ENCODE measurements at regions not wholly inside any gene's neighbourhood (a gene's known extent, or its start where the extent isn't known, plus 50 kb on each side); places are given as distances from the start of the nearest gene placed in this dataset.

- TF ChIP-seq, protein P1, sequence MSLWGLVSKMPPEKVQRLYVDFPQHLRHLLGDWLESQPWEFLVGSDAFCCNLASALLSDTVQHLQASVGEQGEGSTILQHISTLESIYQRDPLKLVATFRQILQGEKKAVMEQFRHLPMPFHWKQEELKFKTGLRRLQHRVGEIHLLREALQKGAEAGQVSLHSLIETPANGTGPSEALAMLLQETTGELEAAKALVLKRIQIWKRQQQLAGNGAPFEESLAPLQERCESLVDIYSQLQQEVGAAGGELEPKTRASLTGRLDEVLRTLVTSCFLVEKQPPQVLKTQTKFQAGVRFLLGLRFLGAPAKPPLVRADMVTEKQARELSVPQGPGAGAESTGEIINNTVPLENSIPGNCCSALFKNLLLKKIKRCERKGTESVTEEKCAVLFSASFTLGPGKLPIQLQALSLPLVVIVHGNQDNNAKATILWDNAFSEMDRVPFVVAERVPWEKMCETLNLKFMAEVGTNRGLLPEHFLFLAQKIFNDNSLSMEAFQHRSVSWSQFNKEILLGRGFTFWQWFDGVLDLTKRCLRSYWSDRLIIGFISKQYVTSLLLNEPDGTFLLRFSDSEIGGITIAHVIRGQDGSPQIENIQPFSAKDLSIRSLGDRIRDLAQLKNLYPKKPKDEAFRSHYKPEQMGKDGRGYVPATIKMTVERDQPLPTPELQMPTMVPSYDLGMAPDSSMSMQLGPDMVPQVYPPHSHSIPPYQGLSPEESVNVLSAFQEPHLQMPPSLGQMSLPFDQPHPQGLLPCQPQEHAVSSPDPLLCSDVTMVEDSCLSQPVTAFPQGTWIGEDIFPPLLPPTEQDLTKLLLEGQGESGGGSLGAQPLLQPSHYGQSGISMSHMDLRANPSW (CRISPR knock-in tag; conservative IDR thresholded peaks at IDR 0.05; ENCODE audit: low read depth) = no peak
- TF ChIP-seq OVOL2 (CRISPR knock-in tag; IDR thresholded peaks at IDR 0.05; ENCODE audit: borderline replicate concordance) = no peak
These were observed 152.1 kb upstream of the SLC24A2 start (continued) for GRCh38 chr9:19940811-19941535.

GRCh38 chr9:19939734-19940278 is 151.0 kb upstream of the SLC24A2 start:
- ATAC-seq (no peak), DNase-seq (ENCODE audit: low spot score) (no peak)
- H3K4me3 Mint-ChIP-seq = no peak overlapping the region
- ChIA-PET POLR2A (no interaction called here), CTCF (no interaction called here)
- H3K36me3 Mint-ChIP-seq = no peaks in the 10 kb centered on the region
- no peak for TF ChIP-seq RELA (CRISPR knock-in tag; IDR thresholded peaks at IDR 0.05; ENCODE audit: borderline replicate concordance)
- no peaks in the 10 kb centered on the region for H3K9me3 Mint-ChIP-seq
- H3K4me1 Mint-ChIP-seq = peaks cover 17% of the 10 kb centered on the region
- peaks cover 8% of the 10 kb centered on the region for H3K27me3 Mint-ChIP-seq (ENCODE audit: low read depth)
- H3K27ac Mint-ChIP-seq = no peak overlapping the region

GRCh38 chr9:19938990-19939733 is 150.3 kb upstream of the SLC24A2 start:
- ChIA-PET POLR2A (no interaction called here), CTCF (no interaction called here)
- no peak overlapping the region for H3K4me3 Mint-ChIP-seq
- H3K27ac Mint-ChIP-seq = no peak overlapping the region
- H3K27me3 Mint-ChIP-seq (ENCODE audit: low read depth) = peaks cover 14% of the 10 kb centered on the region
- no peak for DNase-seq (ENCODE audit: low spot score)
- ATAC-seq = no peak
- H3K4me1 Mint-ChIP-seq = peaks cover 18% of the 10 kb centered on the region
- H3K36me3 Mint-ChIP-seq = no peaks in the 10 kb centered on the region
- H3K9me3 Mint-ChIP-seq = no peaks in the 10 kb centered on the region
- TF ChIP-seq ELF4 (CRISPR knock-in tag; IDR thresholded peaks at IDR 0.05; ENCODE audit: low read depth) = no peak
- TF ChIP-seq RELA (CRISPR knock-in tag; IDR thresholded peaks at IDR 0.05; ENCODE audit: borderline replicate concordance) = no peak
- TF ChIP-seq NFYB (CRISPR knock-in tag; conservative IDR thresholded peaks at IDR 0.05; ENCODE audit: low read depth) = no peak
- TF ChIP-seq TEAD4 (CRISPR knock-in tag; IDR thresholded peaks at IDR 0.05) = no peak
- no peak for TF ChIP-seq KAT7 (CRISPR knock-in tag; IDR thresholded peaks at IDR 0.05; ENCODE audit: borderline replicate concordance)
- TF ChIP-seq, protein P2, sequence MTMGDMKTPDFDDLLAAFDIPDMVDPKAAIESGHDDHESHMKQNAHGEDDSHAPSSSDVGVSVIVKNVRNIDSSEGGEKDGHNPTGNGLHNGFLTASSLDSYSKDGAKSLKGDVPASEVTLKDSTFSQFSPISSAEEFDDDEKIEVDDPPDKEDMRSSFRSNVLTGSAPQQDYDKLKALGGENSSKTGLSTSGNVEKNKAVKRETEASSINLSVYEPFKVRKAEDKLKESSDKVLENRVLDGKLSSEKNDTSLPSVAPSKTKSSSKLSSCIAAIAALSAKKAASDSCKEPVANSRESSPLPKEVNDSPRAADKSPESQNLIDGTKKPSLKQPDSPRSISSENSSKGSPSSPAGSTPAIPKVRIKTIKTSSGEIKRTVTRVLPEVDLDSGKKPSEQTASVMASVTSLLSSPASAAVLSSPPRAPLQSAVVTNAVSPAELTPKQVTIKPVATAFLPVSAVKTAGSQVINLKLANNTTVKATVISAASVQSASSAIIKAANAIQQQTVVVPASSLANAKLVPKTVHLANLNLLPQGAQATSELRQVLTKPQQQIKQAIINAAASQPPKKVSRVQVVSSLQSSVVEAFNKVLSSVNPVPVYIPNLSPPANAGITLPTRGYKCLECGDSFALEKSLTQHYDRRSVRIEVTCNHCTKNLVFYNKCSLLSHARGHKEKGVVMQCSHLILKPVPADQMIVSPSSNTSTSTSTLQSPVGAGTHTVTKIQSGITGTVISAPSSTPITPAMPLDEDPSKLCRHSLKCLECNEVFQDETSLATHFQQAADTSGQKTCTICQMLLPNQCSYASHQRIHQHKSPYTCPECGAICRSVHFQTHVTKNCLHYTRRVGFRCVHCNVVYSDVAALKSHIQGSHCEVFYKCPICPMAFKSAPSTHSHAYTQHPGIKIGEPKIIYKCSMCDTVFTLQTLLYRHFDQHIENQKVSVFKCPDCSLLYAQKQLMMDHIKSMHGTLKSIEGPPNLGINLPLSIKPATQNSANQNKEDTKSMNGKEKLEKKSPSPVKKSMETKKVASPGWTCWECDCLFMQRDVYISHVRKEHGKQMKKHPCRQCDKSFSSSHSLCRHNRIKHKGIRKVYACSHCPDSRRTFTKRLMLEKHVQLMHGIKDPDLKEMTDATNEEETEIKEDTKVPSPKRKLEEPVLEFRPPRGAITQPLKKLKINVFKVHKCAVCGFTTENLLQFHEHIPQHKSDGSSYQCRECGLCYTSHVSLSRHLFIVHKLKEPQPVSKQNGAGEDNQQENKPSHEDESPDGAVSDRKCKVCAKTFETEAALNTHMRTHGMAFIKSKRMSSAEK (CRISPR knock-in tag; IDR thresholded peaks at IDR 0.05; ENCODE audit: borderline replicate concordance) = no peak
- TF ChIP-seq SMAD3 (CRISPR knock-in tag; IDR thresholded peaks at IDR 0.05; ENCODE audit: borderline replicate concordance) = no peak
- no peak for TF ChIP-seq ZNF263 (CRISPR knock-in tag; IDR thresholded peaks at IDR 0.05; ENCODE audit: low read depth)
- TF ChIP-seq ZNF232 (CRISPR knock-in tag; IDR thresholded peaks at IDR 0.05) = no peak
- TF ChIP-seq CDX4 (CRISPR knock-in tag; IDR thresholded peaks at IDR 0.05; ENCODE audit: borderline replicate concordance) = no peak
- TF ChIP-seq CREM (CRISPR knock-in tag; IDR thresholded peaks at IDR 0.05) = no peak
- TF ChIP-seq USF1 (CRISPR knock-in tag; IDR thresholded peaks at IDR 0.05) = no peak
- TF ChIP-seq TCF7 (CRISPR knock-in tag; IDR thresholded peaks at IDR 0.05; ENCODE audit: low read depth) = no peak
- TF ChIP-seq EMX1 (CRISPR knock-in tag; IDR thresholded peaks at IDR 0.05) = no peak
- no peak for TF ChIP-seq RORB (CRISPR knock-in tag; IDR thresholded peaks at IDR 0.05)
- TF ChIP-seq, protein P1 (CRISPR knock-in tag; conservative IDR thresholded peaks at IDR 0.05; ENCODE audit: low read depth) = no peak
- TF ChIP-seq OVOL2 (CRISPR knock-in tag; IDR thresholded peaks at IDR 0.05; ENCODE audit: borderline replicate concordance) = no peak
- TF ChIP-seq ZNF423 (CRISPR knock-in tag; IDR thresholded peaks at IDR 0.05) = no peak
- no peak for TF ChIP-seq ATF1 (CRISPR knock-in tag; IDR thresholded peaks at IDR 0.05)
